GM18868 (cell line): ENCODE measurements at regions not wholly inside any gene's neighbourhood (a gene's known extent, or its start where the extent isn't known, plus 50 kb on each side); places are given as distances from the start of the nearest gene placed in this dataset.
"Not testable (repeated sequence)": the region's sequence is repeated elsewhere in the genome, so short reads cannot be mapped to it uniquely, and the experiment has no call there.

Experiments used
- ATAC-seq: cut with Tn5 transposase; IDR thresholded peaks from one replicate; pipeline ENCODE4 v1.9.1; 2021; ENCODE audit warnings: mild to moderate bottlenecking, moderate library complexity; ENCODE audit not compliant: unreplicated experiment

- no peak for ATAC-seq
These were observed 202.3 kb upstream of the SLC38A2 start for GRCh38 chr12:46574847-46575246.

- no peak for ATAC-seq
These were observed 200.7 kb upstream of the SLC38A2 start for GRCh38 chr12:46573347-46573658.

DNA sequence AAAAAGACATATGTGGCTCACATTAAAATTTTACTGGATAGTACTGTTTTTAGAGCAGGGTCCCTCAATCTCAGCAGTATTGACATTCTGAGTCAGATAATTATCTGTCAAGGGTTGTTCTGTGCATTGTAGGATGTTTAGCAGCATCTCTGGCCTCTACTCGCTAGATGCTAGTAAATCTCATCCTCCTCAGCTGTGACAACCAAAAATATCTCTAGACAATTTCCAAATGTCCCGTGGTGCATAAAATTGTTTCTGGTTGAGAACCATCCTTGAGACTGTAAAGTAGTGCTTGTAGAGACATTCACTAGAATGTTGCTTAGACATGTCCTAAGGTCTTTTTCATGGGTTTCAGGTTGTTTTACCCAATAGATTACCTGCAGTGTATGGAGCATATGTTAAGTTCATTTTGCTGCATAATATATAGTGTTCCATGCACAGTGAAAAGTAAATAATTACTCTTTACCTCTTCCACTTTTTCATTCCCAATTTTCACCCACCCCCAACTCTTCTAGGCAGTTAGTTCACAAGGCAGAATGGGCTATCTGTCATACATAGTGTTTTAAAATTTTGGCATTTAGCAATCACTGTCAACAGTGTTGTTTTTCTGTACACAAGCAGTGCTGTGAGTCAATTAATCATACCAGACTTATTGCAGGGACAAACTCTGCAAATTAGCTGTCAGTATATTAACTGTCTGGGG is 200.2 kb upstream of the SLC38A2 start:
- no peak for ATAC-seq

GRCh38 chr12:46571608-46572007 is 199.0 kb upstream of the SLC38A2 start:
- ATAC-seq = no peak

- no peak for ATAC-seq
These were observed 197.4 kb upstream of the SLC38A2 start for GRCh38 chr12:46569826-46570439.

- ATAC-seq = no peak
These were observed 195.1 kb upstream of the SLC38A2 start for GRCh38 chr12:46567667-46568066.

DNA sequence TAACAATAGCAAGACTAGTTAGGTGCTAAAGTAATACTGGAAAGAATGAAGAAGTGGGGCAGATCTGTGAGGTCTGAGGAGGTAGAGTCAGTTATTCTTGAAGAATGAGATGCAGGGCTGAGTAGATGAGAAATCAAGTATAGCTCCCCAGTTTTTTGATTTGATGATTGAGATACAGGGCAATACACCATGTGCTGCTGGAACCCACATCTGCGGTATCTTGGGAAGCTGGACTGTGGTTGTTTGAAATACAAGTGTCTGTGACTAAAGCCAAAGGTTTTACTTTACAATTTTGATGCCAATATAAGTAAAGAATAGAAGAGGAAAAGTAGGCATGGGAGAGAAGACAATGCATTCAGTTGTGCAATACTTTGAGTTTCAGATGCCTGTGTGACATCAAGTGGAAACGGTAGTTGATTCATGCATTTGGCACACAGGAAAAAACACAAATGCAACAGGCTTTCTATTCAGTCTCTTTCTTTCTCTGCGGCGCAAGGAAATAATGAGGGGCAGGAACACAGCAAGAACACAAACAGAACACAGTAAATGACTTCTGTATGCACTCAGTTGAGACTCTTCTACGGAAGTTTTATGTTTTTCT is 190.2 kb upstream of the SLC38A2 start:
- no peak for ATAC-seq

GRCh38 chr12:46561769-46562624 is 189.4 kb upstream of the SLC38A2 start:
- ATAC-seq = not testable (repeated sequence)

DNA sequence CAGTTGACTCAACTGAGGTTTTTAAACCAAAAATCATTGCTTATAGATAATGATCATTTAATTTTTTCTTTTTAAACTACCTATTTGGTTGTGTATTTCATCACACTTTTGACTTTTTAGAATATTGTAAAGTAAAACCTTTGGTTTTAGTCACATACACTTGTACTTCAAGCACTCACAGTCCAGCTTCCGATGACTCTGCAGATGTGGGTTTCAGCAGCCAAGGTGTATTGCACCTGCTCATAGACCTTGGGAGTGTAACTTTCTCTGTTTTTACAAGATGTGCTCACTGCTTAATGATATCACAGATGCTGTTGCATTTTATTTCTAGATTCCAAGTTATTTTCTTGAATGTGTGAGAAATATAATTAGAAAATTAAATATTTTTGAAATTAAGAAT is 188.3 kb upstream of the SLC38A2 start:
- no peak for ATAC-seq

DNA sequence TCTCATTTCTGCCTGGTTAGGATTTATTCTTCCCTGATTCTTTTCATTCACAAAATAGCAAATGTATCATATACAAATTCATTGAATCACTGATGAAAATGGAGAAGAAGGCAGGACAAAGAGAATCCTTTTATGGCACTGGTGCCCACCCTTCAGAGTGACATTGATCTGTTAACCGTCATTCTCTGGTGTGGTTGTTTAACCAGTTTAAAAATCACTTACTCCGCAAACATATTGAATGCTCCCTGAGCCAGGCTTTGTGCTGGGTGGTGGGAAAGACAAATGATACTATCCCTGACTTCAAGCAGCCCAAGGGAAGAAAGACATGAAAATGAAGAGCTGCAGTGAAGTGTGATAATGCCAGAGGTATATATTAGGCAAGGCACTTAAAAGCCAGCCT is 187.5 kb upstream of the SLC38A2 start:
- no peak for ATAC-seq

DNA sequence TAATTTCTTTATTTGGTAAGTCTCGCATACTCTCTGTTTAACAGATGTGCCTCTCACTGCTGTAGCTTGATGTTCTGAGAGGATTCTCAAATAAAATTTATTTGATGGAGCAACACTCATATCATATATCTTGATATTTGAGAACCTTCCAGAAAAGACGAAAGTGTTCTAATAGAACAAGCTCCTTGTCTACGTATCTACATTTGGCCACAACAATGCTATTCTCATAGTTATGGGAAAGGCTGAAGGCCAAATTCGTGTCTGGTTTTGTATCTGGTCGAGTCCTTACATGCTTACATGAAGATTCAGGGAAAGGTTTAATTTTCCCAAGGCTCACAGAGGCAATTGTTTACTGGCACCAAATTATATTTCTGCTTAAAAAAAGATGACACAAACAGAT is 186.7 kb upstream of the SLC38A2 start:
- ATAC-seq = no peak

DNA sequence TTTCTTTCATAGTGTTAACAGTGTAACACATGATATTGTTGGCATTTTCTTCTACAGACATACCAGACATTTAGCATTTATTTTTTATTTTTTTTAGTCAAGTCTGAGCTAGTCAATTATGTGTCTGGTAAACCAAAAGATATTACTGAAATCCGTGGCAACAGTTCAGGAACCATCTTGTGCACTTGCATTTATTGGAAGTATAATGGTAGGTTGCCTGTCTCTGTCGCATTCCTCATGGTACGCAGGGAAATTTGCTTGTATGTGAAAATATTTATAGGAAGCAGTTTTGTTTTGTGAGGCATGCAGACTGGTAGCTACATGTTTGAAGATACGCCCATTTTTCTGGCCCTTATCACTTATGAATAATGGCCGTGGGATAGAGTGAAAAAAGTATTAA is 186.1 kb upstream of the SLC38A2 start:
- no peak for ATAC-seq

DNA sequence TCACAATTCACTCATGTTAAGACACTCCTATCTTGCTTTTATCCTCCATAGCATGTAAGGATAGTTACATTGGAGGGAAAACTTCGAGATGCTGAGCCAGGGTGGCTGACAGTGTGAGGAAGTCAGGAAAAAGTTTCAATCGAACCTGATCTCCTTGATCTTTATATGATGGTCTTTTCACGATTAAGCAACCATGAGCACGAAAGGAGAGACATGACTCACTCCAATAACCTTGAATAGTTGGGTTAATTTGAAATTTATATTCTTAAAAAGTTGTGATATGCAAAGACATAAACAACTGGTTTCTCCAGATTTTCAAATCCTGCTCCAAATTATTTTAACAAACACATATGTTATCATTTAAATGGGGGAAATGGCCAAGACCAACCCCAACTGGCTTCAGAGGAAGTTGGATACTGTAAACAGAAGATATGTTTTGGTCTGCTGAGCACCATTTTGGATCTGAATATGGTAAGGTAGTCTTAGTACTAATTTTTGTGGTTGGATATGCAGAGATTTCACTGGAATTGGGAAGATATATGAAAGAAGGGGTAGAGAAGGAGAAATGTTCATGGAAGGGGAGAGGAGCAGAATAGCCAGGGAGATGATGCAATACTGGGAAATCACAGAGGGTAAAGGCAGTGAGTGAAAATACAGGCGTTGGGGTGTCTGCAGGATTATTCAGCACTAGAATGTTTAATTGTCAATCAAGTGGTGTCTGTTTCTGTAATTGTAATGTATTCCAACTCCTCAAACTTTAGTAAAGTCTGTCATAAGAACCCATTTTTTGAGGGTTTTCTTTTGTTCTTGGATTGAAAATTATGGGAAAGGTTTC is 185.2 kb upstream of the SLC38A2 start:
- ATAC-seq = no peak

- no peak for ATAC-seq
These were observed 184.4 kb upstream of the SLC38A2 start for GRCh38 chr12:46556819-46557524.

DNA sequence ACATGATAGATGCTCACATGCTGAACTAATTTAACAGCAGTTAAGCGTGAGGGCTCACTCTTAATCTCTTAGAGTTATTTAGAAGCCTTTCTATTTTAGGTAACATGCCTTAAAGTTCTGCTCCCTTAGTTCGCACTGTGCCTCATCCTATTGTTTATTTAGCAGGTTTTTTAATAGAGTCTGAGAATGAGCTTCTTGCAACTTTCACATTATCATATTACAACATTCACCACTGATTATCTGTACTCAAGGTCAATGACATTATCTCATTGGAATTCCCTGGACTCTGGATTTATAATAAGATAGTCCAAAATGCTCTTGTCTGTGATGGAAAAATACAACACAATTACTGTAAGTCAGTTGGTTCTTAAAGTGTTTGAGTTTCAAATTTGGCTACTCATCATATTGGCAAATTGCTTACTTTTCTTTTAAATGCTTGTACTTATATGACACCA is 183.6 kb upstream of the SLC38A2 start:
- no peak for ATAC-seq

DNA sequence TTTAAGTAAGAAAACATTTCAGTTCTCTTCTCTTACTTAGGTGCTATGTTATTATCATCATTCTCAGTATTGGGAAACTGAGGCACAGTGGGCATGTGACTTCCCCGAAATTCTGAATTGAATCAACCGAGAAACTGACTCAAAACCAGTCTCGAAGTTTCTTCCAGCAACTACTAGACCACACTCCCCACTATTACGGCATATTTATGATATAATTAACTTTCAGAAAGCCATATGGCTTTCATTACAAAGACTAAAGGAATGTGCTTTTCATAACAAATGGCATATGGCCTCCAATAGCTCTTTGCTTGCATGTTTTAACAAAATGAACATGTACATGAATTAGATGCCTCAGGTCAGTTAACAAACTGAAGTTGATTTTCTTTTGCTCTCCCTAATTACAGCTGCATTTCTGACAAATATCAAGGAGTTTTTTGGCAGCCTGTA is 182.9 kb upstream of the SLC38A2 start:
- ATAC-seq = no peak

DNA sequence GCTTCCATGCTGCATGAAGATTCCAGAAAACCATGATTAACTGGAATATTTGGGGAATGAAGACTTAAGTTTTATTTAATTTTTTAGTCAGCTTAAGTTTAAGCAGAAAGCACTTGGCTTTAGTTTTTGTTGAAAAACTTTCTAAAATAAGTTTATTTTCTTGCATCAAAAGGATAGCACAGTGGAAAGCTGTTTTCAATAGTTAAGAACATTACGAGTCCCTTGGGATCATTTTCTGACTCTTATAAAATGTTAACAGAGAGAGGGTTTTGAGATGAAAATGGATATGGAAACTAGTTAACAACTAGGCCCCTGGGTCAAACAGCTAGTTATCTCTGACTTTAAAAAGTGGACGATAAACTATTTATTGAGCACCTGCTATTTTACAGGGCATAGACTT is 181.9 kb upstream of the SLC38A2 start:
- no peak for ATAC-seq

DNA sequence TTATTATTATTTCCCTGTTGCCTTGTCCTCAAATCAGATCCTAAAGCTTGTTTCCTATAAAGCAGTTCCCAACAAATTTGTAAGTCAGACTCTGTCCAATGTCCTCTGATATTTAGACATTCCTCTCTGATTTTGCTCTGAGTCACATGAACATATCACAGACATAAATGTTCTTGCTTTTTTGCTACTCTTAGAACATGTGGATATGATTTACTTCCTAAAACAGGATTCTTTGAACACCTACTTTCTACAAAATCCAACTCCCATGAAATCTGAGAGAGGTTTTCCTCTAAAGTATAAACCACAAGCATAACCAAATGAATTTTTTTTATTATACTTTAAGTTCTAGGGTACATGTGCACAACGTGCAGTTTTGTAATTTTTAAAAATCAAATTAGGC is 181.3 kb upstream of the SLC38A2 start:
- no peak for ATAC-seq

- no peak for ATAC-seq
These were observed 180.7 kb upstream of the SLC38A2 start for GRCh38 chr12:46553266-46553665.

DNA sequence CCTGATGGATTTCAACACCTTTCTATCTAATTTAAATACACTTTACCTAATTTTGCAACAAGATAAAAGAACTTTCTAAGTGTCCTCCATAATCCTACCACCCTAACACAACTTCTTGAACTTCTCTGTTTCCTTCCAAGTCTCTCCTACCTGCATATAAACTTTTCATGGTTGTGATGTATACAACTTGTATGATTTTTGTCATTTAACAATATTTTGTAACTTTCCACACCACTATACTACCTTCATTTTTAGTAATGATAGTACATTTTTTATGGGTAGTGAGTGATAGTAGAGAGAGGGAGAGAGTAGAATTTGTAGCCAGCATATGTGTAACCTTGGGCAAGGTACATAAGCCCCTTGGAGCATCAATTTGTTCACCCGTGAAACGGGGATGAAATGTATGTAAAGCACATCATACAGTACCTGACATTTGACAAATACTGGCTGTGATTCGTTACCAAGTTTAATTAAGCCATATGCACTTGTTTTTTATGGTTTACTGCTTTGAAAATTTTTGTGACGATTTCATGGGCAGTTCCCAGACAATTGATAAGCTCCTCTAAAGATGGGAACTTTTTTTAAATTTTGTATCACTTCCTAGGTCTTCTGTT is 177.8 kb upstream of the SLC38A2 start:
- ATAC-seq = no peak
